GM19043 (cell line): ENCODE measurements at regions not wholly inside any gene's neighbourhood (a gene's known extent, or its start where the extent isn't known, plus 50 kb on each side); places are given as distances from the start of the nearest gene placed in this dataset.
"Not testable (repeated sequence)": the region's sequence is repeated elsewhere in the genome, so short reads cannot be mapped to it uniquely, and the experiment has no call there.

Experiments used
- ATAC-seq: cut with Tn5 transposase; IDR thresholded peaks from one replicate; pipeline ENCODE4 v1.9.1; 2021; ENCODE audit warnings: low read depth; ENCODE audit not compliant: unreplicated experiment

DNA sequence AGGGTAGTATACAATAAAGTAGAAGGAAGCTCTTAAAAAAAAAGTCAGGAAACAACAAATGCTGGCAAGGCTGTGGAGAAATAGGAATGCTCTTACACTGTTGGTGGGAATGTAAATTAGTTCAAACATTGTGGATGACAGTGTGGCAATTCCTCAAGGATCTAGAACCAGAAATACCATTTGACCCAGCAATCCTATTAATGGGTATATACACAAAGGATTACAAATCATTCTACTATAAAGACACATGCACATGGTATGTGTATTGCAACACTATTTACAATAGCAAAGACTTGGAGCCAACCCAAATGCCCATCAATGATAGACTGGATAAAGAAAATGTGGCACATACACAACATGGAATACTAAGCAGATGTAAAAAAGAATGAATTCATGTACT lies 444.9 kb upstream of the EPHA5 start:
- ATAC-seq = not testable (repeated sequence)

DNA sequence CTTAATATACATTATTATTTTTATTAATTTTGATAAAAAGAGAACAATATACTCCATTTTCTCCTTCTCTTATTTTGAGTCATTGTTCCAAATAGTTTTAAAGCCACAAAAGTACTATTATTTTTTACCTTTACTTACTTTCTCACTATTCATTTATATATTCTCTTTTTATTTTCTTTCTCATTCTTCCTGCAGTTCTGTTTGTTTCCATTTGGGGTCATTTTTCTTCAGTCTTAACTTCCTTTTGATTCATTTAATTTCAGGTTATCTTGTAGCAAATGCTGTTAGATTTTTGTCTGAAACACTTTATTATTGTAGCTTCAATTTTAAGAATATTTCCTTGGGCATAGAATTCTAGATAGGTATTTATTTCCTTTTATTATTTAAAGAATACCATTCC lies 438.6 kb upstream of the EPHA5 start:
- no peak for ATAC-seq

DNA sequence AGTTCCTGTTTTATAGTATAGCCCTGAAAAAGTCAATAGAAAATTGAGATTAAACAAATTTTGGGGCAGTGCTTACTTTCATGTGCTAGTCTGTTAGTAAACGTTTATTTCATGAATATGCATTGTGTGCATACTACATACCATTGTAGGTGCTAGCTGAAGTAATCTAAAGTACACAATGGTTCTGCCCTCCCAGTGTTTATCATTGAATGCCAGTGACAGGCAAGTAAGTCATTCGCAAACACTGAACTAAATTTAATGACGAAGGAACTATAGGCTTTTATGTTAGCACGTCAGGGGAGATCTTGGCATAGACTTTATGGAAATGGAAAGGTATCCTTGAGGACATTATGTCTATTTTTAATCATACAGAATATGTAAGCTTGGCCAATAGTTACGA lies 426.9 kb upstream of the EPHA5 start:
- no peak for ATAC-seq

- ATAC-seq = no peak
Observed at GRCh38 chr4:66095065-66095464, 424.8 kb upstream of the EPHA5 start.

DNA sequence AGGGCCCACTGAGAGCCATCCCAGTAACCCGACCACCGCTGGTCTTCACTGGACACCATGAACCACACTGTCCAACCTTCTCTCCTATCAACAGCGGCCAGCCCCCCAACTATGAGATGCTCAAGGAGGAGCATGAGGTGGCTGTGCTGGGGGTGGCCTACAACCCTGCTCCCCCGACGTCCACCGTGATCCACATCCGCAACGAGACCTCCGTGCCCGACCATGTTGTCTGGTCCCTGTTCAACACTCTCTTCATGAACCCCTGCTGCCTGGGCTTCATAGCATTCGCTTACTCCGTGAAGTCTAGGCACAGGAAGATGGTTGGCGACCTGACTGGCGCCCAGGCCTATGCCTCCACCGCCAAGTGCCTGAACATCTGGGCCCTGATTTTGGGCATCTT lies 423.8 kb upstream of the EPHA5 start:
- ATAC-seq = no peak

DNA sequence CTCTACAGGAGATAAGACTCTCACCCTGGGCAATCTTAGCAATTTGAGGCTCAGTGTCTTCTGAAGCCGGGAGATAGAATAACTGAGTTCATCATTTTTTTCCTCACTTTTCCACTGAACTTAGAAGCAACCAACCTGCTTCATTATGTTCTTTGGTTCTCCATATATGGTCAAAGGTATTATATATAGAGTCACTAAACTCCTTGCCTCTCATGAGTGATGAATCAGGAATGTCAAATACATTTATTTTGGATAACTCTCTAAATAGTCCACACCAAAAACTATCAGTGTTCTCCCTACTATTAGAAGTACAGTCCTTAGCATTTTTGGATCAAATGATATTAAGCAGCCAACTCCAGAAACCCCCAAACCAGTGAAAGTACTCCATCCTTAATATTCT lies 421.5 kb upstream of the EPHA5 start:
- ATAC-seq = no peak

DNA sequence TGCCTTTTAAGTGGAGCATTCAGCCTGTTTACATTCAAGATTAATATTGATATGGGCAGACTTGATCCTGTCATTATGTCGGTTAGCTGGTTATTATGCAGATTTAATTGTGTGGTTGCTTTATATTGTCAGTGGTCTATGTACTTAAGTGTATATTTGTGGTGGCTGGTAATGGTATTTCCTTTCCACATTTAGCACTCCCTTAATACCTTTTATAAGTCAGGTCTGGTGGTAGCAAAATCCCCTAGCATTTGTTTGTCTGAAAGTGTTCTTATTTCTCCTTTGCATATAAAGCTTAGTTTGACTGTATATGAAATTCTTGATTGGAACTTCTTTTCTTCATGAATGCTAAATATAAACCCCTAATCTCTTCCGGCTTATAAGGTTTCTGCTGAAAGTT lies 403.7 kb upstream of the EPHA5 start:
- no peak for ATAC-seq

DNA sequence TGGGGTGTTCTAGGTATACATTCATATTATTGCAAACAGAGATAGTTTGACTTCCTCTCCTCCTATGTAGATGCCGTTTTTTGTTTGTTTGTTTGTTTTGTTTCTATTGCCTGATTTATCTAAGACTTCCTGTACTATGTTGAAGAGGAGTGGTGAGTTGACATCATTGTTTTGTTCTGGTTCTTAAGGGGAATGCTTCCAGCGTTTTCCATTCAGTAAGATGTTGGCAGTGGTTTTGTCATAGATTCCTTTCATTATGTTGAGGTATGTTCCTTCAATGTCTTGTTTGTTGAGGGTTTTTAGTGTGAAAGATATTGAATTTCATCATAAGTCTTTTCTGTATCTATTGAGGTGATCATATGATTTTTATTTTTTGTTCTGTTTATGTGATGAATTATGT lies 401.6 kb upstream of the EPHA5 start:
- no peak for ATAC-seq

DNA sequence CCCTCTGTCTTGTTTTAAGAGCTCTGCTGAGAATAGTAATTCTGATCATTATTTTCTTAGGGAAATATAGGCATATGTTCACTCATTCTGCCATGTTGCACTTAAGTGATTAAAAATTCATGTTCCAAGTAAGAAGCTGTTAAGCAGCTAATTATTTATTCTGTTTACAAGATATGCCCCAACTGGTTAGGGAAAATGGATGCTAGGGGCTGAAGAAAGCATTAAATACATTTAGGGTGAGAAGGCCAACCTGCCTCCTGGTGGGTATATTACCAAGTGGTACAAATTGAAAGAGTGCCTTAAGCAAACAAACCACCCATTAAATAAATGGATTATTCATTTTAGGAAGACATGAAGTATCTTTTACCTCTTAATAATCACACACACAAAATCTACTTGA lies 392.6 kb upstream of the EPHA5 start:
- ATAC-seq = no peak

- no peak for ATAC-seq
Observed at GRCh38 chr4:66062044-66062443, 391.8 kb upstream of the EPHA5 start.

GRCh38 chr4:66059556-66059955 lies 389.3 kb upstream of the EPHA5 start:
- ATAC-seq = no peak

DNA sequence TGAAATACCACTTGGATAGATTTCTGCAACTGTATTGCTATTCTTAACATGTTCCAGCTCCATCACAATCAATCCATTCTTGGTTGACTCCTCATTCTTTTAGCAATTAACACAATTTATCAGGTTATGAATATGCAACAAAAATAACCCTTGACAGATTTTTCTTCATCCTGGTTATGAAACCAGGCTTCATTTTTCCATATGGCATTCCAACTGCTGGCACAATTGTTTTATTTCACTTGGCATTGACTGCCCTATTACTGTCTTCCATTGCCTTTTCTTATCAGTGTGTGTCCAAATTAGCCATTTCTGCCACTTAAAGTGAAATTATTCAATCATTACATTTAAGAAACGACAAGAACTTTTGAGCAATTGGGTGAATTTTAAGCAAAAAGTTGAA lies 388.8 kb upstream of the EPHA5 start:
- ATAC-seq = no peak

DNA sequence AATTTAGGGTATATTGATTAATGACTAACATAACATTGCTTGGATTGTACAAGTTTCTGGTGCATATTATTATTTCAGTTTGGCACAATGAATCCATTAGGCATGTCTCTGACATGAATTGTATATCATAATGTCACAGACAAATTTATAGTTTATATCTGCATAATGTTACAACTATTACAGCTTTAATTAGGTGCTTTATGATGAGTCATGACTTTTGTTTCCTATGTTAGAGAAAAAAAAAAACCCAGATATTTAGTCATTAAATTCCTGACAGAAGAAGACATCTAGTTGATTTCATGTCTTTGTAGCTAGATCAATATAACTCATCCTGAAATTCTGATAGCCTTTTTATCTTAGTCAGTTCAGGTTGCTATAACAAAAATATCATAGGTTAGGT lies 385.7 kb upstream of the EPHA5 start:
- ATAC-seq = no peak

GRCh38 chr4:66052426-66052825 lies 382.1 kb upstream of the EPHA5 start:
- ATAC-seq = no peak

DNA sequence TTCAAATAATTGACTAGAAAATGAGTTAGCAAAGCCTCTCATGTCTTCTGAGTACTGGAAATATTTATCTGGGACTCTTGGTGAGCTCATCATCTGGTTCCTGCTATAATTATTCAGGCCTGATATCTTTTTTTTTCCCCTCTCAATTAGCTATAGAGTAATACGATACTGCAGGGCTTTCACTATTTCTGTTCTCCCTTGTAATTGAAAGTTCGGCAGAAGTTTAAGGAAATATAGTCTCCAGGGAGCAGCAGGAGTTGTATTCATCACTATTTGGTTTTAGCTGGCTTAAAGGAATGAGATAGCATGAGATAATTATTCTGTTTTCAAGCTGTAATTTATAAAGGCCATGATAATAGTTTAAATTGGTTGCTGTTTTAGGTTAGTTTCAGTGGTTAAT lies 378.6 kb upstream of the EPHA5 start:
- ATAC-seq = no peak

DNA sequence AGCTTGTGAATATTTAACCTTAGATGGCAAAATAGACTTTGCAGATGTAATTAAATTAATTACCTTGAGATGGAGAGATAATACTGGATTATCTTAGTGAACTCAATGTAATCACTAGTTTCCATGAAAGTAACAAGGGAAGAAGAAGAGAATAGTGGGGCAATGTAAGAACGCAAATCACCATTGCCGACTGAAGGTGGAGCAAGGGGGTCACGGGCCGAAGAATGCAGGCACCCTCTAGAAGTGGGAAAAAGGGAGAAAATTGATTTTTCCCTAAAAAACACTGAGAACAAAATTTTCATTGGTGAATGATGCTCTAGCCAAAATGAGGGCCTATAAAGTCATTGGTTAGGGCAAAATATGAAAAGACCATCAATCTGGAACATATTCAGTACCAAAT lies 375.6 kb upstream of the EPHA5 start:
- no peak for ATAC-seq

GRCh38 chr4:66035701-66036100 lies 365.4 kb upstream of the EPHA5 start:
- ATAC-seq = no peak

DNA sequence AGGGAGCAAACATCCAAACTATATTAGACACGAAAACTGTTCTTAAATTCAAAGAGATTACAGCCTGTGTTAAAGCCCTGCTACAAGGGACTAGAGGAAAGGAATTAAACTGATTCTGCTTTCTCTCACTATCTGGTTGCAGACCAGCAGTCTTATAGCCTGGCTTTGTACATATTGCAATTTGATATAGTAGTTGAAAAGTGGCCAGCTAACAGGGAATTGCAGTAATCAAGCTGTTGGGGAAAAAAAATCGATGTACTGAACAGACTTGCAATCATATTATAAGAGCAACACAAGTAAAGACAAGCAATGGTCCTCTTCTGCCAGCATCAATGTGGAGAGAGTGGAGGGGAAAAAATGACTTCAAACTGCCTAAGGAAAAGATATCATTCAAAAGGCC lies 364.4 kb upstream of the EPHA5 start:
- no peak for ATAC-seq

GRCh38 chr4:66034262-66034661 lies 364.0 kb upstream of the EPHA5 start:
- no peak for ATAC-seq

DNA sequence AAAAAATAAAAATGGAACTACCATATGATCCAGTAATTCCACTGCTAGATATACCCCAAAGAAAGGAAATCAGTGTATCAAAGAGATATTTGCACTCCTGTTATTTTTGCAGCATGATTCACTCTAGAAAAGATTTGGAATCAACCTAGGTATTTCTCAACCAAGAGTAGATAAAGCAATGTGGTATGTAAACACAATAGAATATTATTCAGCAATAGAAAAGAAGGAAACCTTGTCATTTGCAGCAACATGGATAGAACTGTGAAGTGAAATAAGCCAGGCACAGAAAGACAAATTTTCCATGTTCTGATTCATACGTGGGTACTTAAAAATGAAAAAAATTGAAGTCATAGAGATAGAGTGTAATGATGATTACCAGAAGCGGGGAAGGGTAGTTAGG lies 362.3 kb upstream of the EPHA5 start:
- ATAC-seq = no peak

- no peak for ATAC-seq
Observed at GRCh38 chr4:66028668-66029067, 358.4 kb upstream of the EPHA5 start.

- no peak for ATAC-seq
Observed at GRCh38 chr4:66023061-66023460, 352.8 kb upstream of the EPHA5 start.

- no peak for ATAC-seq
Observed at GRCh38 chr4:66017671-66018070, 347.4 kb upstream of the EPHA5 start.

DNA sequence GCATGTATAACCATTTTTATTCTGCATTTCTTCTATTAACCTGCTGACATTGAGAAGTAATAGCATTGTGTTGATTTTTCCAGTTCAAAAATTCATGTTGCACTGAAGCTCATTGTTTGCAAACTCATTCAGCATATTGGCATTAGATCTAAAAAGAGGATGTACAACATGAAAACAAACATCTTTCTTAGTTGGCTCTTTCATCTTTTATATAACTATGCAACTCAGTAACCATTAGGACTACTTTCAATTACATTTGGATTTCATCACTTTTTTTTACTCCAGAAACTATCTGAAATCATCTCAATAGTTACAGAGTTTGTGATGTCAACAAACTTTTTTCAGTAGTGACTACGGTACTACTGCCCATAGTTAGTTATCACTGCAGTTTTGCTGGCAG lies 346.0 kb upstream of the EPHA5 start:
- no peak for ATAC-seq
